HuH-7 (cell line): ENCODE measurements at regions not wholly inside any gene's neighbourhood (a gene's known extent, or its start where the extent isn't known, plus 50 kb on each side); places are given as distances from the start of the nearest gene placed in this dataset.

Experiments used
- DNase-seq: peaks from one replicate; pipeline ENCODE4 v3.0.0; 2011; ENCODE audit warnings: low spot score

DNA sequence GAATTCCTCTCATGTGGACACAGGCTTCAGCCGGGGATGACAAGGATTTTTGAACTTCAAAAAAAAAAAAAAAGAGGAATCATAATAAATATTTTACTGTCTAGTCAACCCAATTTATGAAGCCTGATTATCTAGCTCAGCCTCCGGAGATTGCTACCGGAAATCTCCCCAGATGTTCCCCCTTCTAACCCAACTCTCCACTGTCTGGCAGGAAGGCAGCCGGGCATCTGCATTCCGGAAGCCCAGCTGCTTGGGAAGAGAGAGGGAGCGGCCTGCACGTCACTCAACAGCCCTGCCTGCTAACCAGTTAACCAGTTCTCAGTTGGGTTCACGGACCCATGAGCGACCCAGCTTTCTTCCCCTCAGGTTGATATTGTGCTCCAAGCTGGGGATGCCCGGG, 87.2 kb upstream of the POU3F3 start:
- DNase-seq, result no peak

DNA sequence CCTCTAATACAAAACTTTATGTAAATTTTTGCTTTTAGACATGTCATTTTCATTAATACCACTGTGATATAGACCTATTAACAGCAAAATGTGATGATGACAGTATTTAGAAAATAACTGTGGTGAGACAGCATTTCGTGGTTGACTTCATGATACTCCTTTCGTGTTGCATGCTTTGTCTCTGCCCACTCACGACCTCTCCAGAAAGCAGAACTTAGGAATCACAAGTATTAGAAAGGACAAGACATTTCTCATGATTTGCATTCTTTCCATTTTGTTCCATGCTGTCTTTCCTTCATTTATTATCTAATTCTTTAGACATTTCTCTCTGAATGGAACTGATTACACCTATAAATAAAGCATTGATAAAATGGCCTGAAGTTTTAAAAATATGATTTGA, 85.2 kb upstream of the POU3F3 start:
- no peak for DNase-seq

GRCh38 chr2:104769096-104769495, 84.8 kb upstream of the POU3F3 start:
- DNase-seq, result no peak

- no peak for DNase-seq
Observed at GRCh38 chr2:104772996-104773395, 80.9 kb upstream of the POU3F3 start.

GRCh38 chr2:104774631-104775030, 79.3 kb upstream of the POU3F3 start:
- no peak for DNase-seq

DNA sequence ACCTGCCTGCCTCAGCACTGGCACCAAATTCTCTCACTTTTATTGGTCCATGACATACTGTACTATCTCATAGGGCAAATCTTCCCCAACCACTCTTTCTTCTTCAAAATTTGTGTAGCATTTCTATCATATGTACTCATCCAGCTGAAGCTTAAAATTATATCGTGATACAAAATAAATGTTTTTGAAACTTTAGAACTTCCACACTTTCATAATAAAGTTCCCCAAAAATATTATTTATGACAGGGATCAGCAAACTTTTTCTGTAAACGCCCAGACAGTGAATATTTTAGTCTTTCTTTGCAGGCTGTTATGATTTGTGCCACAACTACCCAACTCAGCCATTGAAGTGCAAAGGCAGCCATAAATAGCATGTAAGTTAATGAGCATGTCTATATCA, 76.2 kb upstream of the POU3F3 start:
- no peak for DNase-seq

DNA sequence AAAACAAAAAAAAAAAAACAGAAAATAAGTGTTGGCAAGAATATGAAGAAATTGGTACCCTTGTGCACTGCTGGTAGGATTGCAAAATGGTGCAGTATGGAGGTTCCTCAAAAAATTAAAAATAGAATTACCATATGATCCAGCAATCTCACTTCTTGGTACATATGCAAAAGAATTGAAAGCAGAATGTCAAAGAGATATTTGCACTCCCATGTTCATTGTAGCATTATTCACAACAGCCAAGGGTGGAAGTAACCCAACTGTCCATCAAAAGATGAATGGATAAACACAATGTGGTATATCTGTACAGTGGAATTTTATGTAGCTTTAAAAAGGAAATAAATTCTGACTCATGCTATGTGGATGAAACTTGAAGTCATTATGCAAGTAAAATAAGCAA, 72.8 kb upstream of the POU3F3 start:
- DNase-seq, result no peak

DNA sequence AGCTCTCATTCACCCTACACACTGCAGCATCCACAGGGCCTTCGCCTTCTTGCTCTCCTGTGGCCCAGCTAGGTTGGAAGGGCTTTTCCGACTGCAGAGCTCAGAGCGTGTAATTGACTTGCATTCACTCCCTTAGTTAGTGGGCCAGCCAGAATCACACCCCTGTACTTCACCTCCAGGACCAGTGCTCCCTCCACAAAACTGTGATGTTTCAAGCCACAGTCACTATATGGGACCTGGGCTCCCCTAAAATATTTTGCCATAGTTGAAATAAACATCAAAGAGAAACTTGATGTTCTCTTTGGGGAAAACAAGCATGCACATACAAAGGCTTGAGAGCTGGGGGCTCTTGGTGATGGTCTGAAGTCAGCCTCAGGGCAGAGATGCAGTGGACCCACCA, 69.7 kb upstream of the POU3F3 start:
- DNase-seq, result no peak

DNA sequence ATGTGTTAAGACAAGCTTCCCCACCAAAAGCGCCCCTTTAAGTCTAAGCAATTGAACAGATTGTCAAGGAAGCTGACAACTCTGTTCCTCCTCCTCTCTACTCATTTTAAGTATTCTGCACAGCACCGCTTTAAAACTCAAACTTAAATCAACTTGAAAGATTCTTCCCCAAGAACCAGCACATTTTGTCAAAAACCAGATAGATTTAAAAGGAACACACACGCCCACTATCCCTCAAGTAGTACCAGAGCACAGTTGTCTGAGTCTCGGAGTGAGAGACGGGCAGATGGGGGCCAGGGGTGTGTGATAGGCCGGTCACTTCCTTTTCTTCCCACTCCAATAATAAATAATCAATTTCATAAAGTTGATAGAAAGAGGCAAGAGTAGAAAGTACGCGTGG, 67.7 kb upstream of the POU3F3 start:
- no peak for DNase-seq

GRCh38 chr2:104786821-104787220, 67.1 kb upstream of the POU3F3 start:
- DNase-seq, result no peak

GRCh38 chr2:104787298-104788065, 66.4 kb upstream of the POU3F3 start:
- no peak for DNase-seq

- DNase-seq, result no peak
Observed at GRCh38 chr2:104788742-104789455, 65.0 kb upstream of the POU3F3 start.

DNA sequence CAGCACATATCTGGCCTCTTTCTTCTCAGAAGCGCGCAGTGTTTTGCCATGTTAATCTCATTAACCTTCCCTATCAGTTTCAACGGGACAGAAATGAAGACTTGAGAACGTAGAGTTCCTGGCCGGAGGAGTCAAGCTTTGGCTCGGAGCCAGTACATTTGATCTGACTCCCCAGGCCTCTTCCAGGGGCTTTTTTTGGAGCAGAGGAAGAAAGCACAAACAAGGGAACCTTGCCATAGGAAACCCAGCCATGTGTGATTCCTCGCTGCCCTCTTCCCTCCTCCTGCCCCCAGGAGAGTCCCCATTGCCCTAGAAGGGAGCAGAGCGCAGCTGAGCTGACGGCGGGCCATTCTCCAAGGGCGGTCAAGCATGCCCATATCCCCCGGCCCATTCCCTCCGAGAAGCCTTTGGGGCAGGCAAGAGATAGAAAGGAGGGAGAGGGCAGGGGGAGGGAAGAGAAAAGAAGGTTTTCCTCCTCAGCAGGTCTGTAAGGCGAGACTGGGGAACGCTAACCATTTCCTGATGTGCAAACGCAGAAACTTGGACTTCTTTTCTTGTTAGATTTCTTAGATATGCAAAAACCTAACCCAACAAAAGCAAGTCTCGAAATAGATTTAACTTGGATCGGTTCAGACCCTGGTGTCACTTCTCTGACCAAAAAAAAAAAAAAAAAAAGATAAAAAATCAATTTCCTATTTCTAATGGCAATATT, 63.7 kb upstream of the POU3F3 start:
- no peak for DNase-seq

DNA sequence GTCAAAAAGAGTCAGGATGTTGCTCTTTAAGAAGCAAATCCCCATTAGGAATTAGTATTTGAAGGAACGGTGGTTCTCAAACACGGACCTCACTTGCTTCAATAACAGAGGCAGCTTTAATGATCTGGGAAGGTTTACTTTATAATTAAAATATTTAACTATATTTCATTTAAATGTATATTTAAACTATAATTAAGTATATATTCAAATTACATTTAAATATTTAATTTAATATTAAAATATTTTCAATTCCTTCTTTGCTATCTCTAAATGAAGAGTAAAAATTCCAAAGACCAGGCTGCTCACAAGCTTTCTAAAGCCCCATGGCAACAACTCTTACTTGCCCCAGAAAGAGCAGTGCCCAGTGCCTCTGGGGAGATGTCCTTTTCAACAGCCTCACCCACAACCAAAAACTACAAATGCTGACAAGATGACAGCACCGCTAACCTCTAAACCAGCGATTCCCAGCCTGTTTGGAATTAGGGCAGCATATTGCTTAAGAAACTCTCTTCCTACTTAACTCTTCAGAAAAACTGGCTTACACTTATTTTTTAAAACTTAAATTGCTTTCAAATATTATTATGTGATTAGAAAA, 62.9 kb upstream of the POU3F3 start:
- DNase-seq, result no peak

- DNase-seq, result no peak
Observed at GRCh38 chr2:104793966-104794365, 59.9 kb upstream of the POU3F3 start.

DNA sequence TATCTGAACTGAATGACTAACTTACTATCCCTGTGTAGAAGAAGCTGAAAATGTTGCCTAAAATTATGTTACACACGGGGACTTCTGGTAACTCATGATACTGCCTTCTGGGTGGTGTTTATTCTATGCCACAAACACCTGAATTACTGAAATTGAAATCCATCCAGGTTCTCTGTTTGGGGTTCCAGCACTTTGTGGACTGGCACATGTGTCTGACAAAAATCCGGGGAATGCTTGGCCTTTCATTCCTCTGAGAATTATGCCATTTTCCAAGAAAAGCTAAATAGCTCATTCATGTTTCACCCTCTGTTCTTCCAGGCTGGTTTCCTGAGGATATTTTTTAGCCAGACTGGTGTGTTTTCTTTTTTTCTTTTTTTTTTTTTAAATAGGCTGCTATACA, 59.5 kb upstream of the POU3F3 start:
- DNase-seq, result no peak
